ENCODE measurements at regions not wholly inside any gene's neighbourhood (a gene's known extent, or its start where the extent isn't known, plus 50 kb on each side); places are given as distances from the start of the nearest gene placed in this dataset.

DNA sequence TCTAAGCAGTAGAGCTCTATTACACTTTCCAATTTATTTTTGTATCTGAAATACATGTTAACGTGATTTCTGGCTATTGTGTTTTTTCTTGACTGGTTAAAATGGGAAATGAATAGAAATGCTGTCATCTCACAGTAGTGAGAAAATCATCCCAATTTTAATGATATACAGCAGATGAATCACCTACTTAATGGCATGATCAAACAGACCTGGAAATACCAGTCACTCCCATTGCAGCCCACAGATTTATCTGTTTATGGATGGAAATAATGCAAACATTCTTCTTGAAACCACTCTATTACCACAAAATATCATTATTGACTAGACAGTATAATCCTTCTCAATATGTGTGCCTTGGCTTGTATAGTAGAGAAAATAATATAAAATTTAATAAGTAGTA lies 497.8 kb upstream of the ADAMTS5 start:
- no peak for TF ChIP-seq EZH2 (IDR thresholded peaks at IDR 0.05; ENCODE audit: borderline replicate concordance, low read length)
- TF ChIP-seq, protein P1, sequence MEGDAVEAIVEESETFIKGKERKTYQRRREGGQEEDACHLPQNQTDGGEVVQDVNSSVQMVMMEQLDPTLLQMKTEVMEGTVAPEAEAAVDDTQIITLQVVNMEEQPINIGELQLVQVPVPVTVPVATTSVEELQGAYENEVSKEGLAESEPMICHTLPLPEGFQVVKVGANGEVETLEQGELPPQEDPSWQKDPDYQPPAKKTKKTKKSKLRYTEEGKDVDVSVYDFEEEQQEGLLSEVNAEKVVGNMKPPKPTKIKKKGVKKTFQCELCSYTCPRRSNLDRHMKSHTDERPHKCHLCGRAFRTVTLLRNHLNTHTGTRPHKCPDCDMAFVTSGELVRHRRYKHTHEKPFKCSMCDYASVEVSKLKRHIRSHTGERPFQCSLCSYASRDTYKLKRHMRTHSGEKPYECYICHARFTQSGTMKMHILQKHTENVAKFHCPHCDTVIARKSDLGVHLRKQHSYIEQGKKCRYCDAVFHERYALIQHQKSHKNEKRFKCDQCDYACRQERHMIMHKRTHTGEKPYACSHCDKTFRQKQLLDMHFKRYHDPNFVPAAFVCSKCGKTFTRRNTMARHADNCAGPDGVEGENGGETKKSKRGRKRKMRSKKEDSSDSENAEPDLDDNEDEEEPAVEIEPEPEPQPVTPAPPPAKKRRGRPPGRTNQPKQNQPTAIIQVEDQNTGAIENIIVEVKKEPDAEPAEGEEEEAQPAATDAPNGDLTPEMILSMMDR (conservative IDR thresholded peaks at IDR 0.05 in 1 of 2, IDR thresholded peaks at IDR 0.05 in 1 of 2; ENCODE audit: extremely low read depth in 1 of 2, insufficient read depth in 1 of 2, low read depth in 1 of 2, low read length in 2 of 2) = no peak
